ENCODE measurements at regions not wholly inside any gene's neighbourhood (a gene's known extent, or its start where the extent isn't known, plus 50 kb on each side); places are given as distances from the start of the nearest gene placed in this dataset.

DNA sequence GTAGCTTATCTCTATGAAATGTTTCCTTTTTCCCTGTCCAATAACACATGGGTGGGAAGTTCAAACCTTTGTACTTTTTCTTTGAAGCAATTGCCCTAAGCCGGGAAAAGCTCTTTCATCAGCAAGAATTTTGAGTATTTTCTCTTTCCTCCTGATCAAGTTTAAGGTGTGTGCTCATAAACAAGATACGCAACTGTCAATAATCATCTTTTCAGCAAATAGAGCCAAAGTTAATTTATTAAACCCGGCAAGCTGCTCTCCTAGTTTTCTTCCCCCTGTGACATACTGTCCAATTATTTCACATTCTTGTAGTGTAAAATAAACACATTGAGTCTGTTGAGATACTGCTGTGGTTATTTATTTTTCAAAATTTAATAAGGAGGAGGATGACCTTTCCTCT, 194.4 kb downstream of the EDN1 start (continued):
- TF ChIP-seq, protein P1, sequence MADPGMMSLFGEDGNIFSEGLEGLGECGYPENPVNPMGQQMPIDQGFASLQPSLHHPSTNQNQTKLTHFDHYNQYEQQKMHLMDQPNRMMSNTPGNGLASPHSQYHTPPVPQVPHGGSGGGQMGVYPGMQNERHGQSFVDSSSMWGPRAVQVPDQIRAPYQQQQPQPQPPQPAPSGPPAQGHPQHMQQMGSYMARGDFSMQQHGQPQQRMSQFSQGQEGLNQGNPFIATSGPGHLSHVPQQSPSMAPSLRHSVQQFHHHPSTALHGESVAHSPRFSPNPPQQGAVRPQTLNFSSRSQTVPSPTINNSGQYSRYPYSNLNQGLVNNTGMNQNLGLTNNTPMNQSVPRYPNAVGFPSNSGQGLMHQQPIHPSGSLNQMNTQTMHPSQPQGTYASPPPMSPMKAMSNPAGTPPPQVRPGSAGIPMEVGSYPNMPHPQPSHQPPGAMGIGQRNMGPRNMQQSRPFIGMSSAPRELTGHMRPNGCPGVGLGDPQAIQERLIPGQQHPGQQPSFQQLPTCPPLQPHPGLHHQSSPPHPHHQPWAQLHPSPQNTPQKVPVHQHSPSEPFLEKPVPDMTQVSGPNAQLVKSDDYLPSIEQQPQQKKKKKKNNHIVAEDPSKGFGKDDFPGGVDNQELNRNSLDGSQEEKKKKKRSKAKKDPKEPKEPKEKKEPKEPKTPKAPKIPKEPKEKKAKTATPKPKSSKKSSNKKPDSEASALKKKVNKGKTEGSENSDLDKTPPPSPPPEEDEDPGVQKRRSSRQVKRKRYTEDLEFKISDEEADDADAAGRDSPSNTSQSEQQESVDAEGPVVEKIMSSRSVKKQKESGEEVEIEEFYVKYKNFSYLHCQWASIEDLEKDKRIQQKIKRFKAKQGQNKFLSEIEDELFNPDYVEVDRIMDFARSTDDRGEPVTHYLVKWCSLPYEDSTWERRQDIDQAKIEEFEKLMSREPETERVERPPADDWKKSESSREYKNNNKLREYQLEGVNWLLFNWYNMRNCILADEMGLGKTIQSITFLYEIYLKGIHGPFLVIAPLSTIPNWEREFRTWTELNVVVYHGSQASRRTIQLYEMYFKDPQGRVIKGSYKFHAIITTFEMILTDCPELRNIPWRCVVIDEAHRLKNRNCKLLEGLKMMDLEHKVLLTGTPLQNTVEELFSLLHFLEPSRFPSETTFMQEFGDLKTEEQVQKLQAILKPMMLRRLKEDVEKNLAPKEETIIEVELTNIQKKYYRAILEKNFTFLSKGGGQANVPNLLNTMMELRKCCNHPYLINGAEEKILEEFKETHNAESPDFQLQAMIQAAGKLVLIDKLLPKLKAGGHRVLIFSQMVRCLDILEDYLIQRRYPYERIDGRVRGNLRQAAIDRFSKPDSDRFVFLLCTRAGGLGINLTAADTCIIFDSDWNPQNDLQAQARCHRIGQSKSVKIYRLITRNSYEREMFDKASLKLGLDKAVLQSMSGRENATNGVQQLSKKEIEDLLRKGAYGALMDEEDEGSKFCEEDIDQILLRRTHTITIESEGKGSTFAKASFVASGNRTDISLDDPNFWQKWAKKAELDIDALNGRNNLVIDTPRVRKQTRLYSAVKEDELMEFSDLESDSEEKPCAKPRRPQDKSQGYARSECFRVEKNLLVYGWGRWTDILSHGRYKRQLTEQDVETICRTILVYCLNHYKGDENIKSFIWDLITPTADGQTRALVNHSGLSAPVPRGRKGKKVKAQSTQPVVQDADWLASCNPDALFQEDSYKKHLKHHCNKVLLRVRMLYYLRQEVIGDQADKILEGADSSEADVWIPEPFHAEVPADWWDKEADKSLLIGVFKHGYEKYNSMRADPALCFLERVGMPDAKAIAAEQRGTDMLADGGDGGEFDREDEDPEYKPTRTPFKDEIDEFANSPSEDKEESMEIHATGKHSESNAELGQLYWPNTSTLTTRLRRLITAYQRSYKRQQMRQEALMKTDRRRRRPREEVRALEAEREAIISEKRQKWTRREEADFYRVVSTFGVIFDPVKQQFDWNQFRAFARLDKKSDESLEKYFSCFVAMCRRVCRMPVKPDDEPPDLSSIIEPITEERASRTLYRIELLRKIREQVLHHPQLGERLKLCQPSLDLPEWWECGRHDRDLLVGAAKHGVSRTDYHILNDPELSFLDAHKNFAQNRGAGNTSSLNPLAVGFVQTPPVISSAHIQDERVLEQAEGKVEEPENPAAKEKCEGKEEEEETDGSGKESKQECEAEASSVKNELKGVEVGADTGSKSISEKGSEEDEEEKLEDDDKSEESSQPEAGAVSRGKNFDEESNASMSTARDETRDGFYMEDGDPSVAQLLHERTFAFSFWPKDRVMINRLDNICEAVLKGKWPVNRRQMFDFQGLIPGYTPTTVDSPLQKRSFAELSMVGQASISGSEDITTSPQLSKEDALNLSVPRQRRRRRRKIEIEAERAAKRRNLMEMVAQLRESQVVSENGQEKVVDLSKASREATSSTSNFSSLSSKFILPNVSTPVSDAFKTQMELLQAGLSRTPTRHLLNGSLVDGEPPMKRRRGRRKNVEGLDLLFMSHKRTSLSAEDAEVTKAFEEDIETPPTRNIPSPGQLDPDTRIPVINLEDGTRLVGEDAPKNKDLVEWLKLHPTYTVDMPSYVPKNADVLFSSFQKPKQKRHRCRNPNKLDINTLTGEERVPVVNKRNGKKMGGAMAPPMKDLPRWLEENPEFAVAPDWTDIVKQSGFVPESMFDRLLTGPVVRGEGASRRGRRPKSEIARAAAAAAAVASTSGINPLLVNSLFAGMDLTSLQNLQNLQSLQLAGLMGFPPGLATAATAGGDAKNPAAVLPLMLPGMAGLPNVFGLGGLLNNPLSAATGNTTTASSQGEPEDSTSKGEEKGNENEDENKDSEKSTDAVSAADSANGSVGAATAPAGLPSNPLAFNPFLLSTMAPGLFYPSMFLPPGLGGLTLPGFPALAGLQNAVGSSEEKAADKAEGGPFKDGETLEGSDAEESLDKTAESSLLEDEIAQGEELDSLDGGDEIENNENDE (IDR thresholded peaks at IDR 0.05; ENCODE audit: insufficient replicate concordance, low read length), result no peak
- TF ChIP-seq ZNF274 (IDR thresholded peaks at IDR 0.05; ENCODE audit: borderline replicate concordance, extremely low read depth, low read length), result no peak
- no peak for TF ChIP-seq SIX5 (IDR thresholded peaks at IDR 0.05; ENCODE audit: low read depth, low read length)

Measured in H1 (cell line).